Memory B cell (primary cell): ENCODE measurements at regions not wholly inside any gene's neighbourhood (a gene's known extent, or its start where the extent isn't known, plus 50 kb on each side); places are given as distances from the start of the nearest gene placed in this dataset.

ENCODE experiments used
- ATAC-seq: fragments of 150-1000 bp; cut with Tn5 transposase; 2 replicates; pipeline ENCODE4 v1.10.0; 2021; ENCODE audit warnings: low read depth, mild to moderate bottlenecking, moderate library complexity
- DNase-seq, 2 donors: peaks; one replicate each; pipeline ENCODE4 v3.0.0; 2022; ENCODE audit warnings: low spot score in 2 of 2
- H3K27ac Mint-ChIP-seq: one replicate; pipeline ENCODE4 v1.8.0; 2022; ENCODE audit warnings: mild to moderate bottlenecking, moderate library complexity, mixed read lengths
- H3K27me3 Mint-ChIP-seq: one replicate; pipeline ENCODE4 v1.8.0; 2022; ENCODE audit warnings: mixed read lengths
- H3K36me3 Mint-ChIP-seq: one replicate; pipeline ENCODE4 v1.8.0; 2022; ENCODE audit warnings: mild to moderate bottlenecking, mixed read lengths
- H3K4me1 Mint-ChIP-seq: one replicate; pipeline ENCODE4 v1.8.0; 2022; ENCODE audit warnings: mixed read lengths
- H3K4me3 Mint-ChIP-seq: one replicate; pipeline ENCODE4 v1.8.0; 2022; ENCODE audit warnings: mild to moderate bottlenecking, moderate library complexity, mixed read lengths
- H3K9me3 Mint-ChIP-seq: one replicate; pipeline ENCODE4 v1.8.0; 2022; ENCODE audit warnings: mixed read lengths

GRCh38 chr14:87838931-87839330 is 154.1 kb downstream of the GALC start:
- ATAC-seq (no peak), DNase-seq (no peak)
- Mint-ChIP-seq H3K36me3 (no peaks in the 10 kb centered on the region), H3K27me3 (no peaks in the 10 kb centered on the region), H3K9me3 (peaks cover 4% of the 10 kb centered on the region), H3K4me1 (no peaks in the 10 kb centered on the region), H3K4me3 (no peak overlapping the region), H3K27ac (no peak overlapping the region)

GRCh38 chr14:87837296-87837695 is 155.7 kb downstream of the GALC start:
- Mint-ChIP-seq H3K27me3 (no peaks in the 10 kb centered on the region), H3K36me3 (no peaks in the 10 kb centered on the region), H3K9me3 (peaks cover 7% of the 10 kb centered on the region), H3K4me3 (no peak overlapping the region), H3K4me1 (no peaks in the 10 kb centered on the region), H3K27ac (no peak overlapping the region)
- DNase-seq: no peak
- no peak for ATAC-seq

GRCh38 chr14:87834594-87834993 is 158.4 kb downstream of the GALC start:
- DNase-seq (no peak), ATAC-seq (no peak)
- Mint-ChIP-seq H3K27me3 (no peaks in the 10 kb centered on the region), H3K27ac (no peak overlapping the region), H3K4me1 (no peaks in the 10 kb centered on the region), H3K4me3 (no peak overlapping the region), H3K9me3 (peaks cover 4% of the 10 kb centered on the region), H3K36me3 (no peaks in the 10 kb centered on the region)

- H3K4me3 Mint-ChIP-seq: no peak overlapping the region
- no peak for DNase-seq
- H3K27ac Mint-ChIP-seq: no peak overlapping the region
- no peaks in the 10 kb centered on the region for H3K27me3 Mint-ChIP-seq
- H3K9me3 Mint-ChIP-seq: peaks cover 3% of the 10 kb centered on the region
- H3K4me1 Mint-ChIP-seq: no peaks in the 10 kb centered on the region
- H3K36me3 Mint-ChIP-seq: no peaks in the 10 kb centered on the region
- ATAC-seq: no peak
Measured at GRCh38 chr14:87833026-87833425, 160.0 kb downstream of the GALC start.

GRCh38 chr14:87830443-87831096 is 162.4 kb downstream of the GALC start:
- no peaks in the 10 kb centered on the region for H3K4me1 Mint-ChIP-seq
- DNase-seq (no peak), ATAC-seq (no peak)
- no peak overlapping the region for H3K27ac Mint-ChIP-seq
- no peaks in the 10 kb centered on the region for H3K36me3 Mint-ChIP-seq
- peaks cover 3% of the 10 kb centered on the region for H3K9me3 Mint-ChIP-seq
- H3K4me3 Mint-ChIP-seq: no peak overlapping the region
- no peaks in the 10 kb centered on the region for H3K27me3 Mint-ChIP-seq

- Mint-ChIP-seq H3K9me3 (peaks cover 3% of the 10 kb centered on the region), H3K36me3 (no peaks in the 10 kb centered on the region), H3K27ac (no peak overlapping the region), H3K27me3 (no peaks in the 10 kb centered on the region), H3K4me1 (no peaks in the 10 kb centered on the region), H3K4me3 (no peak overlapping the region)
- DNase-seq (no peak), ATAC-seq (no peak)
Measured at GRCh38 chr14:87829543-87829942, 163.4 kb downstream of the GALC start.

GRCh38 chr14:87824266-87824665 is 168.7 kb downstream of the GALC start:
- Mint-ChIP-seq H3K36me3 (no peaks in the 10 kb centered on the region), H3K27ac (no peak overlapping the region), H3K4me3 (no peak overlapping the region), H3K9me3 (no peaks in the 10 kb centered on the region), H3K27me3 (no peaks in the 10 kb centered on the region), H3K4me1 (no peaks in the 10 kb centered on the region)
- no peak for DNase-seq
- no peak for ATAC-seq

- ATAC-seq (no peak), DNase-seq (no peak)
- peaks cover 2% of the 10 kb centered on the region for H3K27me3 Mint-ChIP-seq
- H3K4me1 Mint-ChIP-seq: no peaks in the 10 kb centered on the region
- peaks cover 11% of the 10 kb centered on the region for H3K9me3 Mint-ChIP-seq
- no peaks in the 10 kb centered on the region for H3K36me3 Mint-ChIP-seq
- H3K27ac Mint-ChIP-seq: no peak overlapping the region
- no peak overlapping the region for H3K4me3 Mint-ChIP-seq
Measured at GRCh38 chr14:87816416-87816815, 176.6 kb downstream of the GALC start.

GRCh38 chr14:87815121-87815520 is 177.9 kb downstream of the GALC start:
- DNase-seq: no peak
- no peak for ATAC-seq
- no peaks in the 10 kb centered on the region for H3K36me3 Mint-ChIP-seq
- H3K9me3 Mint-ChIP-seq: peaks cover 11% of the 10 kb centered on the region
- H3K27ac Mint-ChIP-seq: no peak overlapping the region
- no peaks in the 10 kb centered on the region for H3K4me1 Mint-ChIP-seq
- peaks cover 2% of the 10 kb centered on the region for H3K27me3 Mint-ChIP-seq
- no peak overlapping the region for H3K4me3 Mint-ChIP-seq

- Mint-ChIP-seq H3K4me1 (no peaks in the 10 kb centered on the region), H3K36me3 (no peaks in the 10 kb centered on the region), H3K27ac (no peak overlapping the region), H3K9me3 (peaks cover 10% of the 10 kb centered on the region), H3K4me3 (no peak overlapping the region), H3K27me3 (peaks cover 2% of the 10 kb centered on the region)
- DNase-seq (no peak), ATAC-seq (no peak)
Measured at GRCh38 chr14:87813686-87814085, 179.3 kb downstream of the GALC start.

GRCh38 chr14:87813211-87813610 is 179.8 kb downstream of the GALC start:
- ATAC-seq (no peak), DNase-seq (no peak)
- Mint-ChIP-seq H3K4me3 (no peak overlapping the region), H3K27ac (no peak overlapping the region), H3K36me3 (no peaks in the 10 kb centered on the region), H3K27me3 (peaks cover 2% of the 10 kb centered on the region), H3K4me1 (no peaks in the 10 kb centered on the region), H3K9me3 (peaks cover 5% of the 10 kb centered on the region)

- Mint-ChIP-seq H3K27ac (no peak overlapping the region), H3K4me3 (no peak overlapping the region), H3K36me3 (no peaks in the 10 kb centered on the region), H3K4me1 (no peaks in the 10 kb centered on the region), H3K9me3 (no peaks in the 10 kb centered on the region), H3K27me3 (peaks cover 2% of the 10 kb centered on the region)
- ATAC-seq (no peak), DNase-seq (no peak)
Measured at GRCh38 chr14:87811246-87811645, 181.7 kb downstream of the GALC start.

- Mint-ChIP-seq H3K27me3 (peaks cover 2% of the 10 kb centered on the region), H3K4me1 (no peaks in the 10 kb centered on the region), H3K36me3 (no peaks in the 10 kb centered on the region)
Measured at GRCh38 chr14:87810711-87811110, 182.3 kb downstream of the GALC start.

GRCh38 chr14:87809261-87809660 is 183.7 kb downstream of the GALC start:
- no peak overlapping the region for H3K4me3 Mint-ChIP-seq
- no peaks in the 10 kb centered on the region for H3K36me3 Mint-ChIP-seq
- H3K9me3 Mint-ChIP-seq: peaks cover 2% of the 10 kb centered on the region
- ATAC-seq (no peak), DNase-seq (no peak)
- H3K4me1 Mint-ChIP-seq: peaks cover 3% of the 10 kb centered on the region
- H3K27ac Mint-ChIP-seq: no peak overlapping the region
- H3K27me3 Mint-ChIP-seq: peaks cover 2% of the 10 kb centered on the region

More at GRCh38 chr14:87810711-87811110, 182.3 kb downstream of the GALC start:
- no peak overlapping the region for H3K27ac Mint-ChIP-seq
- H3K9me3 Mint-ChIP-seq: no peaks in the 10 kb centered on the region
- no peak overlapping the region for H3K4me3 Mint-ChIP-seq
- no peak for ATAC-seq
- DNase-seq: no peak

GRCh38 chr14:87805315-87805723 is 187.7 kb downstream of the GALC start:
- Mint-ChIP-seq H3K27me3 (no peaks in the 10 kb centered on the region), H3K27ac (no peak overlapping the region), H3K36me3 (no peaks in the 10 kb centered on the region), H3K4me3 (no peak overlapping the region), H3K4me1 (peaks cover 3% of the 10 kb centered on the region), H3K9me3 (peaks cover 2% of the 10 kb centered on the region)
- ATAC-seq (no peak), DNase-seq (no peak)
